HG03342 (cell line): ENCODE measurements at regions not wholly inside any gene's neighbourhood (a gene's known extent, or its start where the extent isn't known, plus 50 kb on each side); places are given as distances from the start of the nearest gene placed in this dataset.
"Not testable (repeated sequence)": the region's sequence is repeated elsewhere in the genome, so short reads cannot be mapped to it uniquely, and the experiment has no call there.

Source experiments
- ATAC-seq: cut with Tn5 transposase; IDR thresholded peaks from one replicate; pipeline ENCODE4 v1.9.1; 2021; ENCODE audit warnings: mild to moderate bottlenecking, moderate library complexity; ENCODE audit not compliant: unreplicated experiment

GRCh38 chr21:23951251-23951650 is 1656.0 kb downstream of the MRPL39 start:
- ATAC-seq = no peak

GRCh38 chr21:23950344-23950743 is 1656.9 kb downstream of the MRPL39 start:
- ATAC-seq = no peak

- no peak for ATAC-seq
These were observed 1657.8 kb downstream of the MRPL39 start for GRCh38 chr21:23949493-23949892.

- no peak for ATAC-seq
These were observed 1667.8 kb downstream of the MRPL39 start for GRCh38 chr21:23939369-23940065.

- ATAC-seq = no peak
These were observed 1670.3 kb downstream of the MRPL39 start for GRCh38 chr21:23936991-23937390.

GRCh38 chr21:23936224-23936623 is 1671.1 kb downstream of the MRPL39 start:
- ATAC-seq = no peak

- ATAC-seq = no peak
These were observed 1676.7 kb downstream of the MRPL39 start for GRCh38 chr21:23930565-23930964.

GRCh38 chr21:23926430-23926829 is 1680.9 kb downstream of the MRPL39 start:
- not testable (repeated sequence) for ATAC-seq

- no peak for ATAC-seq
These were observed 1685.4 kb downstream of the MRPL39 start for GRCh38 chr21:23921670-23922418.

GRCh38 chr21:23900727-23901126 is 1706.6 kb downstream of the MRPL39 start:
- no peak for ATAC-seq

GRCh38 chr21:23899561-23899960 is 1707.7 kb downstream of the MRPL39 start:
- ATAC-seq = no peak

- no peak for ATAC-seq
These were observed 1716.6 kb downstream of the MRPL39 start for GRCh38 chr21:23890652-23891051.

GRCh38 chr21:23887725-23888306 is 1719.5 kb downstream of the MRPL39 start:
- ATAC-seq = peak; percentile 88

- no peak for ATAC-seq
These were observed 1720.2 kb downstream of the MRPL39 start for GRCh38 chr21:23886828-23887724.

- no peak for ATAC-seq
These were observed 1725.5 kb downstream of the MRPL39 start for GRCh38 chr21:23881783-23882182.

- no peak for ATAC-seq
These were observed 1730.2 kb downstream of the MRPL39 start for GRCh38 chr21:23876925-23877558.

GRCh38 chr21:23874271-23874670 is 1733.0 kb downstream of the MRPL39 start:
- no peak for ATAC-seq

- no peak for ATAC-seq
These were observed 1745.3 kb downstream of the MRPL39 start for GRCh38 chr21:23861911-23862504.

GRCh38 chr21:23858878-23859277 is 1748.4 kb downstream of the MRPL39 start:
- ATAC-seq = no peak

GRCh38 chr21:23853796-23854379 is 1753.4 kb downstream of the MRPL39 start:
- peak; percentile 65 for ATAC-seq
